ENCODE measurements at regions not wholly inside any gene's neighbourhood (a gene's known extent, or its start where the extent isn't known, plus 50 kb on each side); places are given as distances from the start of the nearest gene placed in this dataset.

- no peak for TF ChIP-seq CTCF (IDR thresholded peaks at IDR 0.05)
- no peak for TF ChIP-seq POLR2A (IDR thresholded peaks at IDR 0.05)
Measured at GRCh38 chr9:108217431-108218349, 638.1 kb downstream of the ACTL7B start.
